Left lobe of liver (tissue), 2 donors: ENCODE measurements at regions not wholly inside any gene's neighbourhood (a gene's known extent, or its start where the extent isn't known, plus 50 kb on each side); places are given as distances from the start of the nearest gene placed in this dataset.
"Not testable (repeated sequence)": the region's sequence is repeated elsewhere in the genome, so short reads cannot be mapped to it uniquely, and the experiment has no call there.

Experiments used
- ATAC-seq: fragments of 200-7000 bp; cut with Tn5 transposase; one replicate; pipeline ENCODE4 v1.9.1; 2020; ENCODE audit warnings: mild to moderate bottlenecking, moderate library complexity
- DNase-seq: peaks from one replicate; pipeline ENCODE4 v3.0.0-alpha.2; 2020; ENCODE audit warnings: low spot score
- donor health status: DM: no; HTN: no; CAD: no; lungs with moderate emphysema.
- donor health status: DM: no; HTN: yes; CAD: no.

DNA sequence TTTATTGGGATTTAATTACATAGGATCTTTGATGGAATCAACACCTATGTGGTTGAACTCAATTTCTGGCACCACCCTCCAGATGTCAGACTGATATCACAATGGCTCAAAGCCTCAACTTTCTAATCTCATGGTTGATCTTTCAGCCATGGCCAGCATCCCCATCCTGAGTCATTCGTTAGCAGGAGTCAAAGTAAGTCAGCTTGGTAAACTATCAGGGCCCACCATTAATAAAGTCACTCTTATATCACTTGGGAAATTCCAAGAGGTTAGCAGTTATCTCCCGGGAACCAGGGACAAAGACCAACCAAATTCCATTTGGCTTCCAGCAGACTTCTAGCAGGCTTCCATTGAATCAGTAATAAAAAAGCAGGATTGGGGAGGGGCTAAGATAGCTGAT, 50.7 kb upstream of the TNFSF4 start:
- no peak for DNase-seq

DNA sequence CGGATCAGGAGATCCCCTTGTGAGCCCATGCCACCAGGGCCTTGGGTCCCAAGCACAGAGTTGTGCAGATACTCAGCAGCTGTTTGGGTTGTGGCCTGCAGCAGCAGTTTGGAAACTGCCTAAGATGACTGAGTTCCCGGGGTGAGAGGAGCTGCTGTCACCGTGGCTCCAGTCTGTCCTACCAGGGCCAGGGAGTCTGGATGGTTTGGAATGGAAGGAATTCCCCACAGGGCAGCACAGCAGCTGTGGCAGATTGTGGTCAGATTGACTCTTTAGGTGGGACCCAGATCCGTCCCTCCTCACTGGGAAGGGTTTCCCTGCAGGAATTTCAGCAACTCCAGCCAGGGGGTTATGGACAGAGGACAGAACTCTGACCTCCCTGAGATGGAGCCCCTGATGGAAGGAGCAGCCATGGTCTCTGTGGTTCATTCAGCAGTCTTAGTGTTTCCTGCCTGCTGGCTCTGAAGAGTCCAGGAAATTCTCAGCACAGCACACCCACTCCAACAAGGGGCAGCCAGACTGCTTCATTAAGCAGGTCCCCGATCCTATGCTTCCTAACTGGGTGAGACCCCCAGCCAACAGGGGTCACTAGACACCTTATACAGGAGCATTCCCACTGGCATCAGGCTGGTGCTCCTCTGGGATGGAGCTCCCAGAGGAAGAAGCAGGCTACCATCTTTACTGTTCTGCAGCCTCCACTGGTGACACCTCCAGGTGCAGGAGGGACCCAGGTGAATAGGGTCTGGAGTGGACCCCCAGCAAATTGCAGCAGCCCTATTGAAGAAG, 51.5 kb upstream of the TNFSF4 start:
- DNase-seq, result no peak
- no peak for ATAC-seq

More for the DNA sequence above, 50.7 kb upstream of the TNFSF4 start:
- no peak for ATAC-seq

DNA sequence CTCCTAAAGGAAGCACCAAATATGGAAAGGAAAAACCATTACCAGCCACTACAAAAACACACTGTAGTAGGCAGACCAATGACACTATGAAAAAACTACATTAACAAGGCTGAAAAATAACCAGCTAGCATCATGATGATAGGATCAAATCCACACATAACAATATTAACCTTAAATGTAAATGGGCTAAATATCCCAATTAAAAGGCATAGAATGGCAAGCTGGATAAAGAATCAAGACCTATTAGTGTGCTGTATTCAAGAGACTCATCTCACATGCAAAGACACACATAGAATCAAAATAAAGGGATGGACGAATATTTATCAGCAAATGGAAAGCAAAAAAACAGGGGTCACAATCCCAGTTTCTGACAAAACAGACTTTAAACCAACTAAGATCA, 53.2 kb upstream of the TNFSF4 start:
- DNase-seq, result not testable (repeated sequence)

DNA sequence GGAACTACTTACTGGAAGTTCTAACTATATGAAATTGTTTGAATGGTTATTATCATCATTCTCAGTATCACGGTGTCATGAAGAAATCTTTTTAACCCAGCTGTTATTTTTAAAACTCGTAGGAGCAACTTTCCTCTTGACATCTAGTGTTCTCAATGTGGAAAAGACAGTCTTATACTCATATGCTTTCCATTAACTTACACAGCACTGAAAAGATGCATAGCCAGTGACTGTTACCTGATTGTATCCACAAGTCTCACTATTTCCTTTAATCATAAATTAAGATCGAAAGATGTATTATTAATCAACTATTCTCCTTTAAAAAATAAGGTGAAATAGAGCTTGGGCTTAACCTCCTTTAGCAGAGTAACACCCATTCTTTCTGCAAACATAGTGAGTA, 59.7 kb upstream of the TNFSF4 start:
- DNase-seq (no peak), ATAC-seq (no peak)

More for the DNA sequence above, 53.2 kb upstream of the TNFSF4 start:
- not testable (repeated sequence) for ATAC-seq

DNA sequence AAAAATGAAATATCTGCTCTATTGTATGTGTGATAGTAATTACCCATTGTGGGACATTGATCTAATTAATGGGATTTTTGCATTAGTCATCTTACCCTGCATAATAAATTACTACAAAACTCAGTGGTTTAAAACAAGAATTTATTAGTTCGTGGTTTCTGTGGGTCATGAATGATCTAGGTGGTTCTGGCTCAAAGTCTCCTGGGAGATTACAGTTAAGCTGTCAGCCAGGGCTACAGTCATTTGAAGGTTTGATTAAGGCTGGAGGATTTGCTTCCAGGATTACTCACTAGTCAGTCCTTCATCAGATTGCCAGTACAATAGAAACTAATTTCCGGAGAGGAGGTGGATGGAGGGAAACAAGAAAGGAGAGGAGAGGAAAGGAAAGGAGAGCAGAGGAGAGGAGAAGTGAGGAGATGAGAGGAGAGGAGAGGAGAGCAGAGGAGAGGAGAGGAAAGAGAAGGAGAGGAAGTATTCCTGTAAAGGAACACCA, 60.4 kb upstream of the TNFSF4 start:
- ATAC-seq (no peak), DNase-seq (no peak)

DNA sequence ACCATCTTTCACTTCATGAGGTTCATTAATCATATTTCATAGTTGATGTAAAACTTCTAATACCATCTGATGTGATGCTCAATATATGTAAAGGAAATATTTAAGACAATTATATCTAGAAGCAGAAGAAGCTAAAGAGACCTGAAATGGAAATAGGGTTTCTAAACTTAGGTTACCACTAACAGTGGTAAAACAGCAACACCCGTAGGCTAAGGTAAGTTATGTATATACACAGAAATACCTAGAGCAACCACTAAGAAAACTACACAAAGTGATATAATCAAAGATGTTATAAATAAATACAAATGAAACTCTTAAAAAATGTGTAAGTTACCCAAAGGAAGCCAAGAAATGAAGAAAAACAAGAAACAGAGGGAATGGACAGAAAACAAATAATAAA, 61.1 kb upstream of the TNFSF4 start:
- no peak for DNase-seq
- ATAC-seq, result no peak

DNA sequence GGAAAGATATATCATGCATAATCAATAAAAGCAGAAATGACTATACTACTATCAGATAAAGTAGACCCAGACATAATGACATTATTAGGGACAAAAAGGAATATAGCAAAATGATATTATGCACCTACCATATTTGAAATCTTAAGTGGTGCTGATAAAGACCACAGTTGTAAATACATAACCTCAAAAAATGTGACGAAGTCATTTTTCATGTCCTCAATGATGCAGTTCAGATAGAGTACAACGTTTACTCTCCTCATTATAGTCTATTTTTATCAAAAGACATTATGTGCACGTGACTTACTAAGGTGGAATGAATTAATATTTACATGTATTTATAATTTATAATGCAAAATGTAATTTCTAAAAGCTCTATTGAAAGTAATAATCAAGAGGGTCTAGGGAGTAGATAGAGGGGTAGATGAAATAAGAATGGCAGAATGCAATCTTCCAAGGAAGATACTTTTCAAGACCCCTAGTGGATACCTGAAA, 61.7 kb upstream of the TNFSF4 start:
- DNase-seq, result no peak

DNA sequence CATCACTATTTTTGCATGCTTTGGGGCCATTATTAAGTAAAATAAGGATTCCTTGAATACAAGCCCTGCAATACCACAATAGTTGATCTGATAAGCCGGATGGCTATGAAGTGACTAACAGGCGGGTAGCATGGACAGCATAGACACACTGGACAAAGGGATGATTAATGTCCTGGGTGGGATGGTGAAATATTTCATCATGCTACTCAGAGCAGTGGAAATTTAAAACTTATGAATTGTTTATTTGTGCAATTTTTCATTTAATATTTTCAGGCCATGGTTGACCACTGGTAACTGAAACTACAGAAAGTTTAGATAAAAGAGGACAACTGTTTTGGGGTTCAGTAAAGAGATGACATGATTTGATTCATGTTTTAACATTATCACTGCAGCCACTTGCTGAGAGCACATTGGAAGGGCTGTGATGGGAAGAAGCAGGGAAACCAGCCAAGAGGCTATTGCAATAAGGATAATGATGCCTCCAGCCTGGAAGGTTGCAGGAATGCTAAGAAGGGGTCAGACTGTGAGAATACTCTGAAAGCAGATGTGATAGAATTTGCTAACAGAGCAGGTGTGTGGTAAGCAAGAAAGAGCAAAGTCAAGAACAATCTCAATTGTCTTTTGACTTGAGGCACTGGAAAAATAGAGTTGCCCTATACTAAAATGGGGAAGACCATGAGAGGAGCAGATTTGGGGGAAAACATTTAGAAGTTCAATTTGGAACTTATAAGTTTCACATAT, 62.5 kb upstream of the TNFSF4 start:
- ATAC-seq, result no peak

More for the DNA sequence above, 61.7 kb upstream of the TNFSF4 start:
- ATAC-seq, result no peak

DNA sequence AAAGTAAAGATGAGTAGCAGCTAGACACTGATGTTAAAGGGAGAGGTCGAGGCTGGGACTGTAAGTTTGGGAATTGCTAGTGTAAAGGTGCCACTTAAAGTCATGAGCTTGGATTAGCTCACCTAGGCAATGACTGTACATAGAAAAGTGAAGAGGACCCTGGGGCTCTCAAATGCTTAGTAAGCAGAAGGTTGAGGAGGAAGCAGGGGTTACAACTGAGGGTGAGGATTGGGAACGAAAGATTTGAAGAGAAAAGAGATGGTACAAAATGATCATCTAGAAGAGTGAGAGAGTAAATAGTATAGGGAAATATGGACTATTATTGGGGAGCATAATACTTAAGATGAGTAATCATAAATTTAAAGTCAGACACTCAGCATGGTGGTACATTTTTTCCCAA, 63.1 kb upstream of the TNFSF4 start:
- ATAC-seq (no peak), DNase-seq (no peak)

More for the DNA sequence above, 62.5 kb upstream of the TNFSF4 start:
- no peak for DNase-seq

DNA sequence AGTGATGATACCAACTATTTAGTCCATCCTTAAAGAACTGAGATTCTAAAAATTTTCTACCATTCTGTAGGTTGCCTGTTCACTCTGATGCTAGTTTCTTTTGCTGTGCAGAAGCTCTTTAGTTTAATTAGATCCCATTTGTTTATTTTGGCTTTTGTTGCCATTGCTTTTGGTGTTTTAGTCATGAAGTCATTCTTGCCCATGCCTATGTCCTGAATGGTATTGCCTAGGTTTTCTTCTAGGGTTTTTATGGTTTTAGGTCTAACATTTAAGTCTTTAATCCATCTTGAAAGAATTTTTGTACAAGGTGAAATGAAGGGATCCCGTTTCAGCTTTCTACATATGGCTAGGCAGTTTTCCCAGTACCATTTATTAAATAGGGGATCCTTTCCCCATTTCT, 63.9 kb upstream of the TNFSF4 start:
- DNase-seq, ATAC-seq: not testable (repeated sequence)

DNA sequence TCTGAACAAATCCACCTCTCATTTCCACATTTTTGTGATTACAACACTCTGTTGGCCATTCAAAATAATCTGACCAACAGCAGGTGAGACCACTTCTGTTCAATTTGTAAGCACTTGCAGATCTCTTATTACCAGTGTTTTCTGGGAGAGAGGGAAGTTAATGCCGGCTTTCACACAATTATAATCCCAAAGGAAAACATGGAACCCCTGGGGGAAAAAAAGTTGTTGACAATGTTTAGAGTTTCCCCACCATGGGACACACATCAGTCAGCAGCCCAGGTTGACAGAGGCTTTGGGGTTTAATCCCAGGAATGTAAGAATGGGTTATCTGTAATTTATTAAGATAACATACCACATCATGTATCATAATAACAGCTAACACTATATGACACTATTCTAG, 68.4 kb upstream of the TNFSF4 start:
- ATAC-seq (no peak), DNase-seq (no peak)

DNA sequence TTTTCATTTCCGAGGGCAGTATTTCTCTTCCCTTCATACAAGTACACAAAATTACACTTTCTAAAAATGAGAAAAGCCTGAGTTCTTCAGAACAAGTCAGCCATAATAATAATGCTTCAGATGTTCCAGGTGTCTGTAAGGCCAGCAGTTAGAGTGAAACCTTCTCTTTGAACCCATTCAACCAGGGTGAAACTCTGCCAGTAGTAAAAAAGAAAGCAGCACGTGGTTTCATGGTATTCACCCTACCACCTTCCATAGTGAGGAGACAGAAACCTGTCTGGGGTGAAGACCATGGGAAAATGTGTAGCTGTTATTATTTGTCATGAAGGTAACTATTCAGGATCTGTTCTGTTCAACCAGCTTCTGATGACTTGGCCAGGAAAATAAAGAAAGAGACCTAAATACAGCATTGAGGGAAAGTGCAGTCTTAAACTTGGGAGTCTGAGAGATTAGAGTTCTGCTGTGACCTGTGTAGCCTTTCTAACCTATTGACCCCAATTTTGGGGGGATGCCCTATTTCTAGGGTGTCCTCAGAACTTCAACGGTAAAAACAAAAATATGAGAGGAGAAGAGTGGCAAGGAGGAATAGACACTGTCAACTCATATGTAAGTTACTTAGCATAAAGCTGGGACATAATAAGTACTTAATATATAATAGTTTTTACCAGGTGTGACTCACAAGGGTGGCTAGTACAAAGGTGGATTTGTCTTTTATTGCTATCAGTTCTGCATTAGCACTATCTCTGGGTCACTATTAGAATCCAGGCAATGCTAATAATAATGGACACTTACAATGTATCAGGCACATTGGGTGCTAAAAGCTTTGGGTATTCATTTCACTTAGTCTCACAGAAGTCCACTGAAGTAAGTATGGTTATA, 70.0 kb upstream of the TNFSF4 start:
- DNase-seq, result no peak
- no peak for ATAC-seq

DNA sequence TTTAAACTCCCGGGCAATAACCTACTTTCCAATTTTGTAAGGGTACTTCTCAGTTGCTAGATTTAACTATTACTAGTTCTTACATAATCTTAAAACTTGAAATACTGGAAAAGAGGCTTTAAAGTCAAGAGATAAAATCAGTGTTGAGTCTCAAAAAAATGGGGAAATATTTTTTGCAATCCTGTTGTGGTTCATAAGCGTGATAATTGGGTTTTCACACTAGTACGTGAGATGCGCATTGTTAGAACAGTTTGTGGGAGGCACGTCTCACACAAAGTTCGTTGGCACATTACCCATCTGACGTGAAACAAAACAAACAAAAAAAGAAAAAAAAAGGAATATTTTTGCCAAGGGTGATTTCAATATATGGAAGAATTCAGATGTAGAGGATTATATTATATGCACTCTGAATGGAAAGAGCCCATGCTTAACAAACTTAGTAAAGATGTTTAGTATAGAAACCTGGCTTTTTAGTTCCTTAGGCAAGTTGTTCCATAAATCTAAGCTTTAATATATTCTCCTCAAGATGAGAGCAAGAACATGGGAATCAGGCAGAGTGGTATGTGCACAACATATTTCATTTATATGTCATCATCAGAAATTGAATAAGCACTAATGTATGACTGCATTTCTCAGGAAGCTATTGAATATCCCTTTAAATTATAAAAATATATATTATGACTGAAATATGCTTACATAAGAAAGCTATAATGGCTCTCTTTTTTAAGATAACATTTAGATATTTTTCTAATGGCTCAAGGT, 73.9 kb upstream of the TNFSF4 start:
- no peak for ATAC-seq
- no peak for DNase-seq

DNA sequence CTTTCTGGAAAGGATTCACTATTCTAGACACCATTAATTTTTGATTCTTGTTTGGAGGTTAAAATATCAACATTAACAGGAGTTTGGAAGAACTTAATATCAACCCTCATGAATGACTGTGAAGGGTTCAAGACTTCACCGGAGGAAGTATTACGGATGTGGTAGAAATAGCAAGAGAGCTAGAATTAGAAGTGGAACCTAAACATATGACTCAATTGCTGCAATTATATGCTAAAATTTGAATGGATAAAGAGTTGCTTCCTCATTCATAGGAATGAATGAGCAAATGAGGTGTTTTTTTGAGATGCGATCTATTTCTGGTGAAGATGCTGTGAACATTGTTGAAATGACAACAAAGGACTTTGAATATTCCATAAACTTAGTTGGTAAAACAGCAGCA, 77.9 kb upstream of the TNFSF4 start:
- no peak for ATAC-seq
- DNase-seq, result no peak

DNA sequence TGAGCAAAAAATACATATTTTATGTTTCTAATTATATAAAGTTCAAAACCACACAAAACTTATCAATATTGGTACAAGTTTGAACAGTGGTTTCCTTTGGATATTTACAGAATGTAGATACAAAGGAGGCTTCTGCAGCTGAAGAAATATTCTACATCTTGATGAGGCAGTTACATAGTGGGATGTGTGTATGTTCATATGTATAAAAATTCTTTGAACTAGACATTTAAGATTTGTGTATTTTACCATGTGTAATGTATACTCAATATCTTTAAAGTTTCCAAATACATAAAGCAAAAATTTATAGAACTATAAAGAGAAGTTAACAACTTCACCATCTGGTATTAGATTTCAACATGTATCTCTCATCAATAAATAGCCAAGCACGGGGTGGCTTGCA, 80.7 kb upstream of the TNFSF4 start:
- no peak for ATAC-seq
- no peak for DNase-seq

DNA sequence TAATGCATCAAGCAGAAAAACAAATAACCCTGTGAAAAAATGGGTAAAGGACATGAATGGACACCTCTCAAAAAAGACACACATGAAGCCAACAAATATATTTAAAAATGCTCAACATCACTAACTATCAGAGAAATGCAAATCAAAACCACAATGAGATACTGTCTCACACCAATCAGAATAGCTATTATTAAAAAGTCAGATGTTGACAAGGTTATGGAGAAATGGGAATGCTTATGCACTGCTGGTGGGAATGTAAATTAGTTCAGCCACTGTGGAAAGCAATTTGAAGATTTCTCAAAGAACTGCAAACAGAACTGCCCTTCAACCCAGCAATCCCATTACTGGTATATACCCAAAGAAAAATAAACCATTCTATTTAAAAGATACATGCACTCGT, 86.6 kb upstream of the TNFSF4 start:
- no peak for ATAC-seq
- no peak for DNase-seq

DNA sequence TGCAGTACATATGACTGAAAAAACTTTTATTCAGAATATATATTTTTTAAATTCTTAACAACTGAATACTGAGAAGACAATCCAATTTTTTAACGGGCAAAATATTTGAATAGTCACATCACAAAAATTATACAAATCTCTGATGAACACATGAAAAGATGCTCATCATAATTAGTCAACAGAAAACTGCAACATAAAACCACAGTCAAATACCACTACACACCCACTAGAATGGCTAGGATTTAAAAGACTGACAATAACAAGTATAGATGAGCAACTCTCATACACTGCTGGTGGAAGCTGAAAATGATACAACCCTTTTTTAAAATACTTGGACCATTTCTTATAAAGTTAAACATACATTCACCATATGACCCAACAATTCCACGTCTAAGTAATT, 87.7 kb upstream of the TNFSF4 start:
- DNase-seq, result no peak
- ATAC-seq, result no peak

DNA sequence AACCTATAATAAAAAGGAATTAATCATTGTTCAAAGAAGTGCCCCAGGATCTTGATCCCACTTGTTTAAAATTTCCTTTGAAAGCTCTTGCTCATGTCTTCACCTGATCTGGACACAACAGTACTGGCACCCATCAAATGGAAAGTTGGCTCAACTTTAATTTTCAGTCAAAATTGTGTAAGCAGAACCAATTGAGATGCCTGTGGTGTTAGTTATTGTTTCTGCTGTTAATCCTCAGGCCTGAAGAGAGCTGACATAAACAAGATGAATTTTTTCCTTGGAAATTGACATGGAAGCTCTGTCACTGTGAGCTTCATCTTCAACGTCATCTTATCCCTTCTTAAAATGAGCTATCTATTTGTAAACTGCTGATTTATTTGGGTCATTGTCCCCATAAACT, 88.3 kb upstream of the TNFSF4 start:
- DNase-seq (no peak), ATAC-seq (no peak)

DNA sequence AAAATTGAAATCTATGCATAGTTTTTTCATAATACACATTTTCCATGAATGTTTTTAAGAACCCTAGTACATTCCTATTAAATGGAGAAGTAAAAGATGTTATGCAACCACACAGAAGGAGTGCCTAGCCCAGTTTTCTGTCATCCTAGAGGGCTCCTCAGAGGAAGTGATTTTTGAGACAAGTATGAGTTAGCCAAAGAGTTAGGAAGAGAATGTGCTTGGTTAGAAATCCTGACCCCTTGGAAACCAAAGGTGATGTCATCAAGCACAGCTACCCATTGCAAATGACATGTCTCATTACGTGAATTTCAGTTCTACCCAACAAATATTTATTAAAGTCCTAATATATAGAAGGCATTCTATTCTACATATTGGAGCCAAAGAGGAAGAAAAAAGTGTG, 88.9 kb upstream of the TNFSF4 start:
- no peak for DNase-seq
- ATAC-seq, result no peak

DNA sequence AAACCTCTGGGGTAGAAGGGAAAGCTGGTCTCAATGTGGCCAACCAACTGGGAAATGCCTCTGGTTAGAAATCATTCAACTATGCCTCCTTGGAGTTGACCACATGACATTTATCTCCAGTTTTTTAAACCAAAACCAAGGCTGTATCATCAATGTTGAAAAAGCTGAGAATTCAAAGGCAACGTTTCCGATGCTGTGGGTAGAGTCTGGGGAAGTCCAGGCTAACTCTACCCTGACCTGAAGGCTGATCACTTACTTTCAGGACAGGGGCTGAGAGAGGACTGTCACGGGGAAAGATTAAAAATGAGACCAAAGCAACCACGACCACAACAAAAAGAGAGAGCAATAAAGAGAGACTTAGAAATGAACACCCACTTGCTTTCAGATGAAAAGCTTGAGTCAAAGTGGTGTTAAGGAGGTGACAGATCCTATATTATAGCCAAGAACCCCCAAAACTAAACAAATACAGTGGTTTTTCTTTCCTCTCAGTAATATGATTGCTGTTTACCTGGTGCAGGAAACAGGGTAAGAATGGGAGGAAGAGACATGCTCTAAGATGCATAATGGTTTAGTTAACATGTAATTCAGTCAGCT, 90.8 kb upstream of the TNFSF4 start:
- DNase-seq, result no peak
- ATAC-seq, result no peak
